Fibroblast of lung (primary cell): ENCODE measurements at regions not wholly inside any gene's neighbourhood (a gene's known extent, or its start where the extent isn't known, plus 50 kb on each side); places are given as distances from the start of the nearest gene placed in this dataset.

Experiments used
- CTCF ChIP-seq, 2 donors: IDR thresholded peaks in 1 of 2; conservative IDR thresholded peaks in 1 of 2; 1 replicate in 1 of 2; 2 replicates in 1 of 2; pipeline ENCODE4 v1.5.1; 2011 to 2012; ENCODE audit warnings: low read length in 2 of 2, control low read depth in 1 of 2, inconsistent platforms in 1 of 2, low read depth in 1 of 2, mild to moderate bottlenecking in 1 of 2
- EZH2 ChIP-seq: IDR thresholded peaks from 2 replicates; pipeline ENCODE4 v1.5.1; 2012; ENCODE audit warnings: low read length, control low read depth, mild to moderate bottlenecking; ENCODE audit errors: missing control alignments

- no peak for TF ChIP-seq CTCF (conservative IDR thresholded peaks at IDR 0.05 in 1 of 2, IDR thresholded peaks at IDR 0.05 in 1 of 2; ENCODE audit: low read depth in 1 of 2, low read length in 2 of 2)
- no peak for TF ChIP-seq EZH2
Measured at GRCh38 chr20:11542645-11543044, 375.0 kb upstream of the BTBD3 start.
